Colonic mucosa (tissue), 4 donors: ENCODE measurements at regions not wholly inside any gene's neighbourhood (a gene's known extent, or its start where the extent isn't known, plus 50 kb on each side); places are given as distances from the start of the nearest gene placed in this dataset.
"Not testable (repeated sequence)": the region's sequence is repeated elsewhere in the genome, so short reads cannot be mapped to it uniquely, and the experiment has no call there.

Source experiments
- DNase-seq: peaks from one replicate; pipeline ENCODE4 v3.0.0-alpha.2; 2020
- H3K27ac ChIP-seq: fragments of 200-600 bp; one replicate; pipeline ENCODE4 v1.8.0; 2021
- H3K27me3 ChIP-seq: fragments of 200-600 bp; one replicate; pipeline ENCODE4 v1.8.0; 2021
- H3K36me3 ChIP-seq: fragments of 200-600 bp; one replicate; pipeline ENCODE4 v1.8.0; 2021
- H3K4me1 ChIP-seq: fragments of 200-600 bp; one replicate; pipeline ENCODE4 v1.8.0; 2021; ENCODE audit warnings: mild to moderate bottlenecking
- H3K4me3 ChIP-seq: fragments of 200-600 bp; one replicate; pipeline ENCODE4 v1.8.0; 2021
- H3K9ac ChIP-seq, 2 donors: one replicate each; pipeline ENCODE4 v1.7.0; 2013; ENCODE audit warnings: control low read depth in 2 of 2, low read depth in 2 of 2, low read length in 2 of 2
- H3K9me3 ChIP-seq: fragments of 200-600 bp; one replicate; pipeline ENCODE4 v1.8.0; 2021
- intact Hi-C: fragments of 100-400 bp; cut with DNase I; formaldehyde crosslinking; loops from one replicate; pipeline ENCODE4 v1.14.1; 2022
- TF ChIP-seq, protein P1 (sequence below): fragments of 200-600 bp; IDR thresholded peaks from one replicate; pipeline ENCODE4 v1.8.0; 2022; ENCODE audit warnings: antibody characterized with exemption, mild to moderate bottlenecking
- donor health status: healthy.
- donor health status: DM: no; HTN: no; CAD: no.
- donor health status: DM: no; HTN: no; CAD: no.

DNA sequence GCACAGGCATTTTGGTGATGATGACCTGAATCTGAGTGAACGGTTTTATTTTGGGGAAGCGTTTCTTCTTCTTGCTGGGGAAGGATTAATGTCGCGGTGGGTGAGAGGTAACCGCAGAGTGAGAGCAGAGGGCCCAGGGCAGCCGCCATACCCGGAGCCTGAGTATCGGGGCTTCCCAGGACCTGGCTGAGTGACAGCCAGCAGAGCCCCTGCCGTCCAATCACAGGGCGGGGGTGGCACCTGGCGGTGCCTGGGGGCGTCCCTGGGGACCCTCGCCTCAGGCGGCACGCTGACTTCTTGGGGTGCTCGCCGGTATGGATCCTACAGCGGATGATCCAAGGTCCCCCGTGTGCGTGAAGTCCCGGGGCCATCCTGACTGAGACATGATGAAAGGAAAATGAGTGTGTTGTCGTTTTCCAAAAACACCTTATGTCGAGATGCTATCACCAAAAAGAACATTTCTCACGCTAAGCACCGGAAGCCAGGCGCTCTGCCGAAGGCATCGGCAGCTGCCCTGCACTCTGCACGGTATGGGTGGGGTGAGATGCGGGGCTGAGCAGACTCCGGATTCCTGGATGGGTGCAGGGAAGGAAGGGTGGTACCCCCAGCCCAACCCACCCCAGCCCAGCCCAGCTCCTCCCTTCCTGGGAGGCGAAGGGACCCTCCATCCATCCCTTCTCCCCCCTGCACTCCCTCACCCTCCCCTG, 227.9 kb upstream of the SHH start:
- Histone ChIP-seq H3K27me3 (no peaks in the 10 kb centered on the region), H3K36me3 (no peaks in the 10 kb centered on the region), H3K27ac (no peak overlapping the region), H3K9me3 (no peaks in the 10 kb centered on the region), H3K4me3 (no peak overlapping the region), H3K9ac (no peak overlapping the region), H3K4me1 (no peaks in the 10 kb centered on the region)
- intact Hi-C loops: no loop called here
- TF ChIP-seq, protein P1, sequence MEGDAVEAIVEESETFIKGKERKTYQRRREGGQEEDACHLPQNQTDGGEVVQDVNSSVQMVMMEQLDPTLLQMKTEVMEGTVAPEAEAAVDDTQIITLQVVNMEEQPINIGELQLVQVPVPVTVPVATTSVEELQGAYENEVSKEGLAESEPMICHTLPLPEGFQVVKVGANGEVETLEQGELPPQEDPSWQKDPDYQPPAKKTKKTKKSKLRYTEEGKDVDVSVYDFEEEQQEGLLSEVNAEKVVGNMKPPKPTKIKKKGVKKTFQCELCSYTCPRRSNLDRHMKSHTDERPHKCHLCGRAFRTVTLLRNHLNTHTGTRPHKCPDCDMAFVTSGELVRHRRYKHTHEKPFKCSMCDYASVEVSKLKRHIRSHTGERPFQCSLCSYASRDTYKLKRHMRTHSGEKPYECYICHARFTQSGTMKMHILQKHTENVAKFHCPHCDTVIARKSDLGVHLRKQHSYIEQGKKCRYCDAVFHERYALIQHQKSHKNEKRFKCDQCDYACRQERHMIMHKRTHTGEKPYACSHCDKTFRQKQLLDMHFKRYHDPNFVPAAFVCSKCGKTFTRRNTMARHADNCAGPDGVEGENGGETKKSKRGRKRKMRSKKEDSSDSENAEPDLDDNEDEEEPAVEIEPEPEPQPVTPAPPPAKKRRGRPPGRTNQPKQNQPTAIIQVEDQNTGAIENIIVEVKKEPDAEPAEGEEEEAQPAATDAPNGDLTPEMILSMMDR: no peak
- DNase-seq: no peak

- intact Hi-C loops: no loop called here
- H3K4me3 ChIP-seq: no peak overlapping the region
- no peaks in the 10 kb centered on the region for H3K27me3 ChIP-seq
- H3K9ac ChIP-seq: no peak overlapping the region
- TF ChIP-seq, protein P1: no peak
- no peak overlapping the region for H3K27ac ChIP-seq
- no peaks in the 10 kb centered on the region for H3K9me3 ChIP-seq
- no peaks in the 10 kb centered on the region for H3K36me3 ChIP-seq
- H3K4me1 ChIP-seq: no peaks in the 10 kb centered on the region
- no peak for DNase-seq
These were observed 226.9 kb upstream of the SHH start for GRCh38 chr7:156039194-156039593.

GRCh38 chr7:156038345-156038744, 226.1 kb upstream of the SHH start:
- no peak overlapping the region for H3K4me3 ChIP-seq
- no peak overlapping the region for H3K9ac ChIP-seq
- no peak overlapping the region for H3K27ac ChIP-seq
- no peak for DNase-seq
- TF ChIP-seq, protein P1: no peak
- H3K36me3 ChIP-seq: no peaks in the 10 kb centered on the region
- H3K9me3 ChIP-seq: no peaks in the 10 kb centered on the region
- H3K4me1 ChIP-seq: no peaks in the 10 kb centered on the region
- intact Hi-C loops: no loop called here
- H3K27me3 ChIP-seq: no peaks in the 10 kb centered on the region

DNA sequence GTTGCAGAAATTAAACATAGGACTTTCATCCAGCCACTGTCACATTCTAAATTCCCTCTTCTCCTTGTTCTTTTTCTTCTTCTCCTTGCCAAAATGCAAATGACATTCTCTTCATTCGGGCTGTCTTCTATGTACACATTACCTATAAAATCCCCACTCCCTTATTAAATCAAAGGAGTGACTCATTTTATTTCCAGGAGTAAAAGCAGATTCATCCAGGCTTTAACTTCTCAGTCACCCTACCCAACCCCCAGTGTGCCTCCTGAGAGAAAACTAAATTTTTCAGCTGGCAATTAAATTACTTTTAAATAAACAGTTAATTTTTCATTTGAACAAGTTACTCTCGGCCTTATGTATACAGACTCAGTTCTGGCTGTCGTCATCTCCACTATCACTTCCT, 223.9 kb upstream of the SHH start:
- Histone ChIP-seq H3K36me3 (no peaks in the 10 kb centered on the region), H3K9ac (no peak overlapping the region), H3K27me3 (no peaks in the 10 kb centered on the region), H3K4me1 (no peaks in the 10 kb centered on the region), H3K9me3 (no peaks in the 10 kb centered on the region), H3K27ac (no peak overlapping the region), H3K4me3 (no peak overlapping the region)
- no peak for DNase-seq
- TF ChIP-seq, protein P1: no peak
- intact Hi-C loops: no loop called here

- H3K4me3 ChIP-seq, H3K36me3 ChIP-seq, H3K27ac ChIP-seq, H3K9ac ChIP-seq, intact Hi-C loops, H3K9me3 ChIP-seq, DNase-seq, H3K4me1 ChIP-seq, H3K27me3 ChIP-seq: not testable (repeated sequence)
These were observed 223.1 kb upstream of the SHH start for GRCh38 chr7:156035387-156035786.

- DNase-seq: no peak
- TF ChIP-seq, protein P1: no peak
- no peak overlapping the region for H3K4me3 ChIP-seq
- H3K27ac ChIP-seq: no peak overlapping the region
- no peaks in the 10 kb centered on the region for H3K4me1 ChIP-seq
- intact Hi-C loops: no loop called here
- H3K9me3 ChIP-seq: no peaks in the 10 kb centered on the region
- no peak overlapping the region for H3K9ac ChIP-seq
- H3K36me3 ChIP-seq: no peaks in the 10 kb centered on the region
- H3K27me3 ChIP-seq: no peaks in the 10 kb centered on the region
These were observed 222.1 kb upstream of the SHH start for GRCh38 chr7:156034397-156034796.
